Breast epithelium (tissue), 3 donors: ENCODE measurements at regions not wholly inside any gene's neighbourhood (a gene's known extent, or its start where the extent isn't known, plus 50 kb on each side); places are given as distances from the start of the nearest gene placed in this dataset.

Source experiments
- CTCF ChIP-seq, 3 donors: fragments of 450-650 bp; IDR thresholded peaks; one replicate each; pipeline ENCODE4 v1.5.1; 2016 to 2017; ENCODE audit warnings: antibody characterized with exemption in 3 of 3, mild to moderate bottlenecking in 3 of 3, moderate library complexity in 3 of 3
- POLR2A ChIP-seq: fragments of 450-650 bp; IDR thresholded peaks from one replicate; pipeline ENCODE4 v1.6.1; 2016; ENCODE audit warnings: antibody characterized with exemption, mild to moderate bottlenecking, moderate library complexity
- POLR2AphosphoS5 ChIP-seq, 3 donors: sonication (generic); formaldehyde crosslinking; IDR thresholded peaks; one replicate each; pipeline ENCODE4 v1.6.1; 2017; ENCODE audit warnings: antibody characterized with exemption in 3 of 3

DNA sequence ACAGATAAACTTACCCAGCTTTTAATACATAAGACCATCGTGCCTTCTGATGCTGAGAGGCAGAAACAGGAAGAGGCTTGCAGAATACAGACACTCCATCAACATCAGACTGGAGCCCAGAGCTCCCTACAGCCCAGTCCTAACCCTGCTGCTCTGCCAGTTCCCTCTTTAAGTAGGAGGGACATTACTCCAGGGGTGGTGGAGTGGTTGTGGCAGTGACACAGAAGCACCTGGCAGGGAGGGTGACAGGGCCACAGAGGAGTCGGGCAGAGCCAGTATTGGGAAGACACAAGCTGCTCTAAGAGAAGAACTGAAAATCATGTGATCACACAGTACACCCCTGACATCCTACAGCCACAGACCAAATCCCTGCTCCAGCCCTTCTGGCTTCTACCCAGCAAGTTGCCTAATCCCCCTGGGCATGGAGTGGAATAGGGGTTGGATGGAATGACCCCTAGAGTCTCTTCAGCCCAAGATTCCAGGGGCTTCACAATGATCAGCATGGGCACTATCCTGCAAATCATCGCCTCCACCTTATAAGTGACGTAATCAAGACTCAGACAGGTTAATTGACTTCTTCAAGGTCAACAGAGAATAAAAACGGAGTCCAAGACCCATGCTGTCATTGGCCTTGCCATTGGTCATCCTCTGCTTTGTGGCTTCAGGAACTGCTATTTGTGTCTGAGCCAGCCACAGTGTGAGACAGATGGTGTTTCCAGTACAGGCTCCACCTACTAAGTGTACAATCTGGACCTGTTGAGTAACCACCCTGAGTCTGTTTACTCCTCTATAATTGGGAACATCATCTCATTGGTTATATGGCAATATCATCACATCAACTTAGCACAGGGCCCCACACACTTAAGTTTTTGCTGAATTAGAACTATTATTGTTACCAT is 61.1 kb upstream of the ZMIZ1 start:
- no peak for TF ChIP-seq CTCF (IDR thresholded peaks at IDR 0.05)
- TF ChIP-seq POLR2A = no peak
- peak in 2 of 3 donors; percentile 48 to 81 for TF ChIP-seq POLR2AphosphoS5 (IDR thresholded peaks at IDR 0.05)
